Kidney capillary endothelial cell (primary cell): ENCODE measurements at regions not wholly inside any gene's neighbourhood (a gene's known extent, or its start where the extent isn't known, plus 50 kb on each side); places are given as distances from the start of the nearest gene placed in this dataset.

Source experiments
- DNase-seq: peaks from one replicate; pipeline ENCODE4 v3.0.0-alpha.2; 2018; ENCODE audit warnings: low spot score

GRCh38 chr22:47696776-47697175, 934.3 kb downstream of the TBC1D22A start:
- no peak for DNase-seq

GRCh38 chr22:47695176-47695575, 932.7 kb downstream of the TBC1D22A start:
- no peak for DNase-seq

- DNase-seq, result no peak
Observed at GRCh38 chr22:47694536-47695130, 932.2 kb downstream of the TBC1D22A start.

- DNase-seq, result no peak
Observed at GRCh38 chr22:47693606-47694005, 931.2 kb downstream of the TBC1D22A start.

- no peak for DNase-seq
Observed at GRCh38 chr22:47692811-47693210, 930.4 kb downstream of the TBC1D22A start.

GRCh38 chr22:47691152-47691895, 928.9 kb downstream of the TBC1D22A start:
- DNase-seq, result no peak

GRCh38 chr22:47690586-47690985, 928.1 kb downstream of the TBC1D22A start:
- DNase-seq, result no peak

GRCh38 chr22:47690166-47690565, 927.7 kb downstream of the TBC1D22A start:
- DNase-seq, result no peak

GRCh38 chr22:47687776-47688175, 925.3 kb downstream of the TBC1D22A start:
- no peak for DNase-seq

- DNase-seq, result no peak
Observed at GRCh38 chr22:47687346-47687655, 924.9 kb downstream of the TBC1D22A start.

GRCh38 chr22:47686594-47687345, 924.3 kb downstream of the TBC1D22A start:
- no peak for DNase-seq

- DNase-seq, result no peak
Observed at GRCh38 chr22:47681411-47682165, 919.1 kb downstream of the TBC1D22A start.

- no peak for DNase-seq
Observed at GRCh38 chr22:47678636-47679287, 916.3 kb downstream of the TBC1D22A start.

GRCh38 chr22:47678048-47678447, 915.6 kb downstream of the TBC1D22A start:
- DNase-seq, result no peak

- DNase-seq, result no peak
Observed at GRCh38 chr22:47676685-47677084, 914.2 kb downstream of the TBC1D22A start.

GRCh38 chr22:47674600-47674999, 912.1 kb downstream of the TBC1D22A start:
- no peak for DNase-seq

GRCh38 chr22:47673557-47673956, 911.1 kb downstream of the TBC1D22A start:
- no peak for DNase-seq

GRCh38 chr22:47672526-47672925, 910.1 kb downstream of the TBC1D22A start:
- no peak for DNase-seq

GRCh38 chr22:47665151-47665550, 902.7 kb downstream of the TBC1D22A start:
- DNase-seq, result no peak

- no peak for DNase-seq
Observed at GRCh38 chr22:47663615-47664605, 901.5 kb downstream of the TBC1D22A start.
